Retinal pigment epithelial cell (primary cell): ENCODE measurements at regions not wholly inside any gene's neighbourhood (a gene's known extent, or its start where the extent isn't known, plus 50 kb on each side); places are given as distances from the start of the nearest gene placed in this dataset.
"Not testable (repeated sequence)": the region's sequence is repeated elsewhere in the genome, so short reads cannot be mapped to it uniquely, and the experiment has no call there.

Experiments
- DNase-seq: peaks from one replicate; pipeline ENCODE4 v3.0.0-alpha.2; 2010; ENCODE audit warnings: low read depth
- H3K4me3 ChIP-seq: 2 replicates; pipeline ENCODE4 v1.5.1; 2011; ENCODE audit warnings: mild to moderate bottlenecking, low read length, control low read depth, moderate library complexity
- CTCF ChIP-seq: conservative IDR thresholded peaks from 2 replicates; pipeline ENCODE4 v1.5.1; 2011; ENCODE audit warnings: low read depth, low read length, control low read depth, inconsistent platforms

DNA sequence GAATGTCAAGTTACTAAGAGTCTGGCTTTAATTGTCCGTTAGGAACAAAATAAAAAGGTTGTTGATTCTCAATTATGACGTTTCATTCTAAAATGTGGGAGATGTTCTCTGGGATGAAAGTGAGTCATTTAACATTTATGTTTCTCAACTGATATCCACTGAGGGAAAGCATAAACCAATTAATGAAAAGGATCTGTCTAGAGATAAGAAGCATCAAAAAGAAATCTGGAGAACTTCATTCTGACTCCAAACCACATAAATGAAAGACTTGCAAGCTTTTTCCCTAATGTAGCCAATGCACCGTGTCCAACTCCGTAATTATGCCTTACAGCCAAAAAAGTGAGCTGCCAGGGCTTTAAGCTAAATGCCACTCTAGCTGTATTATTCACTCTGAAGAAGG is 654.2 kb downstream of the TLE1 start:
- H3K4me3 ChIP-seq, result no peak overlapping the region
- DNase-seq, result peak; percentile 60
- no peak for TF ChIP-seq CTCF

DNA sequence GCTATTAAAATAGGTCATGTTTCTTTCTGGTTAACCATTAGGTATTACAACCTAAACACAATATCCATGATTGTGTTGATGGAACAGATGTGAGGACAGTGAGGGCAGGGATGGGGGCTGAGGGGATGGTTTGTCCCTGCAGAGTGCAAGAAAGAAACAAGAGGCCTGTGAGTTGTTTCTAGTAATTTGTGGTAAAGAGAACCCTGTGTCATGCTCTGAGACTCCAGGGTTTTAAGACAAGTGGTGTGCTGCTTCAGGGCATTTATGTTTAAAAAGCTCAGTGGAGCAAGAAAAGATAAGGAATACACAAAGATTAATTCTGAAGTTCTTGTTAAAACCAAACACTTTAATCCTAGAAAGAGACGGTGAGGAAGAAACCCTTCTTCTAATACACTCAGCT is 656.5 kb downstream of the TLE1 start:
- no peak overlapping the region for H3K4me3 ChIP-seq
- no peak for TF ChIP-seq CTCF
- DNase-seq, result peak; percentile 39

GRCh38 chr9:81032030-81032572 is 657.2 kb downstream of the TLE1 start:
- no peak for TF ChIP-seq CTCF
- peak; percentile 46 for DNase-seq
- no peak overlapping the region for H3K4me3 ChIP-seq

GRCh38 chr9:81031422-81032029 is 657.8 kb downstream of the TLE1 start:
- no peak for DNase-seq

DNA sequence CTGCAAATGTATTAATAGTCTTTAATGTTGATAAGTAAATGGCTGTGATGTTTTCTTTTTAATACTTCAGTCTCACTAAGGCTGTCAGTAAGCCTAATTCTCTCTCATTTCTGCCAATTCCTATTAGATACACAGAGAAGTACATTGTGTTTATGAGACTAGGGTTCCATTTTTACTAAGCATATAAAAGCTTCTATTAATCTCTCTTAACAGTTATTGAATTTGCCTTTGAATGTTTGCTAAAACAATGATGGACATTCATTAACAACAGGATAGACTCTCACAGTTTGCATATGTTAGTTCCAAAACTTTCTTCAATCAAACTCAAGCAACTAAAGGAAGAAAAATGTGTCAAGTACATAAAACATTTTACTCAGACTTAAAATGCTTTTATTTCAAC is 659.3 kb downstream of the TLE1 start:
- TF ChIP-seq CTCF, result no peak
- H3K4me3 ChIP-seq, result no peak overlapping the region

More at GRCh38 chr9:81031422-81032029, 657.8 kb downstream of the TLE1 start:
- TF ChIP-seq CTCF, result no peak
- H3K4me3 ChIP-seq, result no peak overlapping the region

GRCh38 chr9:81028504-81028903 is 660.8 kb downstream of the TLE1 start:
- DNase-seq, result peak; percentile 81
- TF ChIP-seq CTCF, result no peak
- H3K4me3 ChIP-seq, result no peak overlapping the region

More for the DNA sequence above, 659.3 kb downstream of the TLE1 start:
- no peak for DNase-seq

GRCh38 chr9:81022177-81022576 is 667.2 kb downstream of the TLE1 start:
- no peak for TF ChIP-seq CTCF

GRCh38 chr9:81014945-81015344 is 674.4 kb downstream of the TLE1 start:
- DNase-seq, H3K4me3 ChIP-seq: not testable (repeated sequence)

More at GRCh38 chr9:81022177-81022576, 667.2 kb downstream of the TLE1 start:
- no peak for DNase-seq
- no peak overlapping the region for H3K4me3 ChIP-seq

DNA sequence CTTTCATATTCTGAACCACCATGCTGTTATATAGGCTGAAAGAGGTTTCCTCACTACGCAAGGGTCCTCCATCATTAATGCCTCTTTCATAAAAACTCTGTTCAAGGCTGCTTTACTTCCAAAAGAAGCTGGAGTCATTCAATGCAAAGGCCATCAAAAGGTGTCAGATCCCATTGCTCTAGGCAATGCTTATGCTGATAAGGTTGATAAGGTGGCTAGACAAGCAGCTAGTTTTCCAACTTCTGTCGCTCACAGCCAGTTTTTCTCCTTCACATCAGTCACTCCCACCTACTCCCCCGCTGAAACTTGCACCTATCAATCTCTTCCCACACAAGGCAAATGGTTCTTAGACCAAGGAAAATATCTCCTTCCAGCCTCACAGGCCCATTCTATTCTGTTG is 676.2 kb downstream of the TLE1 start:
- DNase-seq, H3K4me3 ChIP-seq: not testable (repeated sequence)
